HG03097 (cell line): ENCODE measurements at regions not wholly inside any gene's neighbourhood (a gene's known extent, or its start where the extent isn't known, plus 50 kb on each side); places are given as distances from the start of the nearest gene placed in this dataset.

Experiments
- ATAC-seq: cut with Tn5 transposase; IDR thresholded peaks from one replicate; pipeline ENCODE4 v1.9.1; 2021; ENCODE audit not compliant: unreplicated experiment, low FRiP score

GRCh38 chr2:145631561-145631960 is 1111.6 kb upstream of the ZEB2 start:
- no peak for ATAC-seq

GRCh38 chr2:145626301-145626700 is 1106.4 kb upstream of the ZEB2 start:
- ATAC-seq = no peak

GRCh38 chr2:145625111-145625510 is 1105.2 kb upstream of the ZEB2 start:
- ATAC-seq = no peak

GRCh38 chr2:145623136-145623535 is 1103.2 kb upstream of the ZEB2 start:
- ATAC-seq = no peak

GRCh38 chr2:145622285-145622684 is 1102.4 kb upstream of the ZEB2 start:
- no peak for ATAC-seq

- no peak for ATAC-seq
Observed at GRCh38 chr2:145617906-145618305, 1098.0 kb upstream of the ZEB2 start.

- ATAC-seq = no peak
Observed at GRCh38 chr2:145617420-145617819, 1097.5 kb upstream of the ZEB2 start.

- no peak for ATAC-seq
Observed at GRCh38 chr2:145615626-145616025, 1095.7 kb upstream of the ZEB2 start.

GRCh38 chr2:145609951-145610350 is 1090.0 kb upstream of the ZEB2 start:
- ATAC-seq = no peak

GRCh38 chr2:145601361-145601925 is 1081.5 kb upstream of the ZEB2 start:
- no peak for ATAC-seq

GRCh38 chr2:145600811-145601210 is 1080.9 kb upstream of the ZEB2 start:
- no peak for ATAC-seq

- no peak for ATAC-seq
Observed at GRCh38 chr2:145599756-145600155, 1079.8 kb upstream of the ZEB2 start.

- ATAC-seq = no peak
Observed at GRCh38 chr2:145598434-145598833, 1078.5 kb upstream of the ZEB2 start.

GRCh38 chr2:145597809-145598208 is 1077.9 kb upstream of the ZEB2 start:
- ATAC-seq = no peak

GRCh38 chr2:145597006-145597405 is 1077.1 kb upstream of the ZEB2 start:
- no peak for ATAC-seq

GRCh38 chr2:145596416-145596815 is 1076.5 kb upstream of the ZEB2 start:
- no peak for ATAC-seq

- ATAC-seq = no peak
Observed at GRCh38 chr2:145595296-145595695, 1075.4 kb upstream of the ZEB2 start.

- ATAC-seq = no peak
Observed at GRCh38 chr2:145593991-145594614, 1074.2 kb upstream of the ZEB2 start.

- no peak for ATAC-seq
Observed at GRCh38 chr2:145593280-145593679, 1073.4 kb upstream of the ZEB2 start.

GRCh38 chr2:145592361-145592760 is 1072.4 kb upstream of the ZEB2 start:
- no peak for ATAC-seq

GRCh38 chr2:145591109-145591809 is 1071.3 kb upstream of the ZEB2 start:
- no peak for ATAC-seq

- no peak for ATAC-seq
Observed at GRCh38 chr2:145587922-145588321, 1068.0 kb upstream of the ZEB2 start.
